MCF 10A (cell line): ENCODE measurements at regions not wholly inside any gene's neighbourhood (a gene's known extent, or its start where the extent isn't known, plus 50 kb on each side); places are given as distances from the start of the nearest gene placed in this dataset.

Experiments
- BruUV-seq: library from RNA; stranded (reverse); fragments of 400-500 nt; replicated peaks from 2 replicates; lab custom pipeline; 2021; lab: Mats Ljungman, UMichigan
- CTCF ChIA-PET: fragments of 300-600 bp; sonication (Branson Sonifier 250); formaldehyde crosslinking; extraction: SDS; loops from one replicate; lab custom pipeline; 2021; ENCODE audit warnings: antibody characterized with exemption, inconsistent platforms; lab: Yijun Ruan, JAX
- POLR2A ChIA-PET: fragments of 300-600, 350-650 bp; sonication (Branson Sonifier 250); formaldehyde crosslinking; extraction: SDS; loops from one replicate; lab custom pipeline; 2020; ENCODE audit warnings: antibody characterized with exemption, inconsistent platforms; lab: Yijun Ruan, JAX
- DNase-seq: peaks from one replicate; pipeline ENCODE4 v3.0.0-alpha.2; 2018; ENCODE audit not compliant: unreplicated experiment
- H3K27ac Mint-ChIP-seq: one replicate; pipeline ENCODE4 v1.8.0; 2022; ENCODE audit warnings: mild to moderate bottlenecking, low read depth, mixed read lengths; ENCODE audit not compliant: unreplicated experiment
- H3K27me3 Mint-ChIP-seq: one replicate; pipeline ENCODE4 v1.8.0; 2022; ENCODE audit warnings: mixed read lengths; ENCODE audit not compliant: insufficient read depth, unreplicated experiment
- H3K36me3 Mint-ChIP-seq: one replicate; pipeline ENCODE4 v1.8.0; 2022; ENCODE audit warnings: mild to moderate bottlenecking, moderate library complexity, mixed read lengths; ENCODE audit not compliant: insufficient read depth, unreplicated experiment
- H3K4me1 Mint-ChIP-seq: one replicate; pipeline ENCODE4 v1.8.0; 2022; ENCODE audit warnings: mixed read lengths; ENCODE audit not compliant: insufficient read depth, unreplicated experiment
- H3K4me3 Mint-ChIP-seq: one replicate; pipeline ENCODE4 v1.8.0; 2022; ENCODE audit warnings: mild to moderate bottlenecking, moderate library complexity, mixed read lengths; ENCODE audit not compliant: unreplicated experiment
- H3K9me3 Mint-ChIP-seq: one replicate; pipeline ENCODE4 v1.8.0; 2022; ENCODE audit warnings: mixed read lengths; ENCODE audit not compliant: unreplicated experiment
- CTCF ChIP-seq: fragments of 200-600 bp; IDR thresholded peaks from one replicate; pipeline ENCODE4 v1.8.0; 2022; ENCODE audit warnings: antibody characterized with exemption, mild to moderate bottlenecking; ENCODE audit not compliant: unreplicated experiment
- intact Hi-C: fragments of 100-400 bp; cut with micrococcal nuclease; formaldehyde crosslinking; loops from 2 replicates; pipeline ENCODE4 v1.14.1; 2022

- Mint-ChIP-seq H3K36me3 (no peaks in the 10 kb centered on the region), H3K4me1 (no peaks in the 10 kb centered on the region), H3K4me3 (no peak overlapping the region), H3K27me3 (peaks cover 15% of the 10 kb centered on the region), H3K27ac (no peak overlapping the region), H3K9me3 (no peaks in the 10 kb centered on the region)
- no peak for TF ChIP-seq CTCF
- intact Hi-C loops: no loop called here
- DNase-seq: no peak
- POLR2A ChIA-PET: no interaction called here
- no TSS peak for BruUV-seq
- CTCF ChIA-PET: interaction anchor here (0.5 to 0.6 kb wide), 2 partner anchors 564 to 611 kb away, joined by 3 to 4 read pairs; no protein-coding TSS in a partner anchor
Measured at GRCh38 chr2:151166410-151166809, 95.3 kb downstream of the RBM43 start.

GRCh38 chr2:151165105-151165684 lies 96.5 kb downstream of the RBM43 start:
- ChIA-PET POLR2A (no interaction called here), CTCF (interaction anchor here (0.8 kb wide), 1 partner anchor 8 kb away, joined by 3 read pairs; no protein-coding TSS in a partner anchor)
- TF ChIP-seq CTCF: no peak
- Mint-ChIP-seq H3K4me1 (no peaks in the 10 kb centered on the region), H3K36me3 (no peaks in the 10 kb centered on the region), H3K9me3 (no peaks in the 10 kb centered on the region), H3K27ac (no peak overlapping the region), H3K27me3 (peaks cover 15% of the 10 kb centered on the region), H3K4me3 (no peak overlapping the region)
- no peak for DNase-seq
- intact Hi-C loops: no loop called here
- BruUV-seq: no TSS peak

- Mint-ChIP-seq H3K36me3 (no peaks in the 10 kb centered on the region), H3K27me3 (peaks cover 15% of the 10 kb centered on the region), H3K9me3 (no peaks in the 10 kb centered on the region), H3K4me1 (no peaks in the 10 kb centered on the region), H3K4me3 (no peak overlapping the region), H3K27ac (no peak overlapping the region)
- POLR2A ChIA-PET: no interaction called here
- DNase-seq: peak; percentile 18
- no peak for TF ChIP-seq CTCF
- CTCF ChIA-PET: interaction anchor here (0.6 to 2.8 kb wide), 9 partner anchors 11 to 1535 kb away, joined by 3 to 11 read pairs (median 4); no protein-coding TSS in a partner anchor
- intact Hi-C loops: no loop called here
- no TSS peak for BruUV-seq
Measured at GRCh38 chr2:151161821-151162551, 99.7 kb downstream of the RBM43 start.

GRCh38 chr2:151159109-151159662 lies 102.5 kb downstream of the RBM43 start:
- no peaks in the 10 kb centered on the region for H3K36me3 Mint-ChIP-seq
- no peaks in the 10 kb centered on the region for H3K4me1 Mint-ChIP-seq
- DNase-seq: no peak
- intact Hi-C loops: no loop called here
- no TSS peak for BruUV-seq
- ChIA-PET CTCF (interaction anchor here (1.1 to 2.8 kb wide), 2 partner anchors 15 to 80 kb away, joined by 3 to 11 read pairs; no protein-coding TSS in a partner anchor), POLR2A (no interaction called here)
- no peak for TF ChIP-seq CTCF
- H3K27me3 Mint-ChIP-seq: peaks cover 15% of the 10 kb centered on the region
- H3K9me3 Mint-ChIP-seq: no peaks in the 10 kb centered on the region
- H3K27ac Mint-ChIP-seq: no peak overlapping the region
- no peak overlapping the region for H3K4me3 Mint-ChIP-seq
